ENCODE measurements at regions not wholly inside any gene's neighbourhood (a gene's known extent, or its start where the extent isn't known, plus 50 kb on each side); places are given as distances from the start of the nearest gene placed in this dataset.

GRCh38 chr9:80926611-80927010 lies 762.7 kb downstream of the TLE1 start:
- Histone ChIP-seq H3K9me3 (no peaks in the 10 kb centered on the region), H3K4me1 (ENCODE audit: insufficient read depth) (no peaks in the 10 kb centered on the region), H3K36me3 (no peaks in the 10 kb centered on the region), H3K27me3 (no peaks in the 10 kb centered on the region), H3K27ac (no peak overlapping the region), H3K4me3 (no peak overlapping the region)
- intact Hi-C loops (cut with DNase I), result no loop called here
- no peak for TF ChIP-seq EP300 (IDR thresholded peaks at IDR 0.05)
- TF ChIP-seq POLR2A (IDR thresholded peaks at IDR 0.05), result no peak
- TF ChIP-seq CTCF (IDR thresholded peaks at IDR 0.05), result no peak
- 85 to 91% (median 90%) methylated on average over 3 of the region's 3 CpGs for WGBS, 3 donors
- DNase-seq, result no peak

GRCh38 chr9:80922544-80922943 lies 766.8 kb downstream of the TLE1 start:
- no peak overlapping the region for H3K27ac ChIP-seq
- H3K4me3 ChIP-seq, result no peak overlapping the region
- no peaks in the 10 kb centered on the region for H3K9me3 ChIP-seq
- 63 to 76% (median 69%) methylated on average over 3 of the region's 3 CpGs for WGBS, 3 donors
- intact Hi-C loops (cut with DNase I), result no loop called here
- TF ChIP-seq POLR2A (IDR thresholded peaks at IDR 0.05) (no peak), EP300 (IDR thresholded peaks at IDR 0.05) (no peak), CTCF (IDR thresholded peaks at IDR 0.05) (no peak)
- no peaks in the 10 kb centered on the region for H3K27me3 ChIP-seq
- no peaks in the 10 kb centered on the region for H3K36me3 ChIP-seq
- no peaks in the 10 kb centered on the region for H3K4me1 ChIP-seq (ENCODE audit: insufficient read depth)
- DNase-seq, result no peak

GRCh38 chr9:80906728-80907127 lies 782.6 kb downstream of the TLE1 start:
- H3K27me3 ChIP-seq, result no peaks in the 10 kb centered on the region
- WGBS, 3 donors, result 71 to 81% (median 74%) methylated on average over 10 of the region's 10 CpGs
- H3K9me3 ChIP-seq, result no peaks in the 10 kb centered on the region
- H3K27ac ChIP-seq, result no peak overlapping the region
- no peak for DNase-seq
- no peaks in the 10 kb centered on the region for H3K36me3 ChIP-seq
- intact Hi-C loops (cut with DNase I), result no loop called here
- no peaks in the 10 kb centered on the region for H3K4me1 ChIP-seq (ENCODE audit: insufficient read depth)
- TF ChIP-seq POLR2A (IDR thresholded peaks at IDR 0.05) (no peak), EP300 (IDR thresholded peaks at IDR 0.05) (no peak), CTCF (IDR thresholded peaks at IDR 0.05) (no peak)
- H3K4me3 ChIP-seq, result no peak overlapping the region

GRCh38 chr9:80899208-80899607 lies 790.1 kb downstream of the TLE1 start:
- intact Hi-C loops (cut with DNase I), result no loop called here
- no peak for DNase-seq
- Histone ChIP-seq H3K9me3 (no peaks in the 10 kb centered on the region), H3K4me3 (no peak overlapping the region), H3K36me3 (no peaks in the 10 kb centered on the region), H3K27ac (no peak overlapping the region), H3K4me1 (ENCODE audit: insufficient read depth) (no peaks in the 10 kb centered on the region), H3K27me3 (no peaks in the 10 kb centered on the region)
- TF ChIP-seq EP300 (IDR thresholded peaks at IDR 0.05) (no peak), POLR2A (IDR thresholded peaks at IDR 0.05) (no peak), CTCF (IDR thresholded peaks at IDR 0.05) (no peak)

- no peak overlapping the region for H3K4me3 ChIP-seq
- H3K9me3 ChIP-seq, result no peaks in the 10 kb centered on the region
- no peak overlapping the region for H3K27ac ChIP-seq
- TF ChIP-seq EP300 (IDR thresholded peaks at IDR 0.05) (no peak), CTCF (IDR thresholded peaks at IDR 0.05) (no peak), POLR2A (IDR thresholded peaks at IDR 0.05) (no peak)
- DNase-seq, result no peak
- no peaks in the 10 kb centered on the region for H3K4me1 ChIP-seq (ENCODE audit: insufficient read depth)
- no peaks in the 10 kb centered on the region for H3K36me3 ChIP-seq
- intact Hi-C loops (cut with DNase I), result no loop called here
- WGBS, 3 donors, result 82 to 87% (median 83%) methylated on average over 2 of the region's 2 CpGs
- no peaks in the 10 kb centered on the region for H3K27me3 ChIP-seq
These were observed 796.2 kb downstream of the TLE1 start for GRCh38 chr9:80893190-80893589.
